Fibroblast of the aortic adventitia (primary cell): ENCODE measurements at regions not wholly inside any gene's neighbourhood (a gene's known extent, or its start where the extent isn't known, plus 50 kb on each side); places are given as distances from the start of the nearest gene placed in this dataset.

ENCODE experiments used
- DNase-seq: peaks from one replicate; pipeline ENCODE4 v3.0.0-alpha.2; 2010; ENCODE audit warnings: low read depth
- H3K4me3 ChIP-seq: 2 replicates; pipeline ENCODE4 v1.5.1; 2011; ENCODE audit warnings: low read depth, mild to moderate bottlenecking, control low read depth, low read length, moderate library complexity
- TF ChIP-seq, protein P1 (sequence below): IDR thresholded peaks from 2 replicates; pipeline ENCODE4 v1.5.1; 2011; ENCODE audit warnings: mild to moderate bottlenecking, low read length, control low read depth, inconsistent platforms; ENCODE audit not compliant: insufficient read depth

DNA sequence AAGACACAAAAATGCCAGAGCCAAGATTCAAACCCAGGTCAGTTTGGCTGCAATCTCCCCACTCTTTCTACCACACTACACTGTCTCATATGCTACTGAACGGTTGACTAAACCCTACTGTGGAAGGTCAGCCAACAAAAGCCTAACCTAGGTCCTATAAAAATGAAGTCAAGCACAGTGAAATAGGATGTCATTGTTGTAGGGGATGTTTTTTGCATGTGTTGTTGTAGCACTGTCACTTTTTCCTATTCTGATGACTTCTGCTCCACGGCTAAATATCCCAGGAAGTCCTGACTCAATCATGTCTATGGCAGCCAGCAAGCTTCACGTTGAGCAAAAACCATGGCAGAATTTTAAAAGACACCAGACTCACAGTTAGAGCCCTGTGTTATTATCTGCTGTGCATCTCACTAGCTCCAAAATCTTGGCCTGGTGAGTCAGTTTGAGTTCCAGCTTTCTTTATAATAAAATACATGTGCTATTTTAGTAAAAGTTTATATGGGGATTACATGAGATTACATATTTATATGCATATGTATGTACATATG lies 322.1 kb upstream of the NT5E start:
- no peak overlapping the region for H3K4me3 ChIP-seq
- DNase-seq: no peak

DNA sequence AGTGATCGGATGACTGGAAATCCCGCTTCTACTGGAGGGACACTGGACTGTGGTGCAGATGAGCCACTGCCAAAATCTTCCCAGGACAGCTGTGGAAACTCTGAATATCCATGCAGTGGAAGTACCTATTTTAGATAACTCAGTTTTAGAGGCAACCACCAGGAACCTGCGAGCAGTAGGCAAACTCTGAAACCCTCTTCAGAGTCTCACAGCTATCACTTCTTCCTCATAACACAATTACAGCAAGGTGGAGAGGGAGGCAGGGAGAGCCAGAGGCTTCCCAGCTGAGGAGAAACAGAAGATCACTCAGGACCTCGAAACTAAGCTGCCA lies 322.8 kb upstream of the NT5E start:
- DNase-seq: no peak
- H3K4me3 ChIP-seq: no peak overlapping the region
- TF ChIP-seq, protein P1, sequence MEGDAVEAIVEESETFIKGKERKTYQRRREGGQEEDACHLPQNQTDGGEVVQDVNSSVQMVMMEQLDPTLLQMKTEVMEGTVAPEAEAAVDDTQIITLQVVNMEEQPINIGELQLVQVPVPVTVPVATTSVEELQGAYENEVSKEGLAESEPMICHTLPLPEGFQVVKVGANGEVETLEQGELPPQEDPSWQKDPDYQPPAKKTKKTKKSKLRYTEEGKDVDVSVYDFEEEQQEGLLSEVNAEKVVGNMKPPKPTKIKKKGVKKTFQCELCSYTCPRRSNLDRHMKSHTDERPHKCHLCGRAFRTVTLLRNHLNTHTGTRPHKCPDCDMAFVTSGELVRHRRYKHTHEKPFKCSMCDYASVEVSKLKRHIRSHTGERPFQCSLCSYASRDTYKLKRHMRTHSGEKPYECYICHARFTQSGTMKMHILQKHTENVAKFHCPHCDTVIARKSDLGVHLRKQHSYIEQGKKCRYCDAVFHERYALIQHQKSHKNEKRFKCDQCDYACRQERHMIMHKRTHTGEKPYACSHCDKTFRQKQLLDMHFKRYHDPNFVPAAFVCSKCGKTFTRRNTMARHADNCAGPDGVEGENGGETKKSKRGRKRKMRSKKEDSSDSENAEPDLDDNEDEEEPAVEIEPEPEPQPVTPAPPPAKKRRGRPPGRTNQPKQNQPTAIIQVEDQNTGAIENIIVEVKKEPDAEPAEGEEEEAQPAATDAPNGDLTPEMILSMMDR: no peak

More for the DNA sequence above, 322.1 kb upstream of the NT5E start:
- TF ChIP-seq, protein P1: no peak

DNA sequence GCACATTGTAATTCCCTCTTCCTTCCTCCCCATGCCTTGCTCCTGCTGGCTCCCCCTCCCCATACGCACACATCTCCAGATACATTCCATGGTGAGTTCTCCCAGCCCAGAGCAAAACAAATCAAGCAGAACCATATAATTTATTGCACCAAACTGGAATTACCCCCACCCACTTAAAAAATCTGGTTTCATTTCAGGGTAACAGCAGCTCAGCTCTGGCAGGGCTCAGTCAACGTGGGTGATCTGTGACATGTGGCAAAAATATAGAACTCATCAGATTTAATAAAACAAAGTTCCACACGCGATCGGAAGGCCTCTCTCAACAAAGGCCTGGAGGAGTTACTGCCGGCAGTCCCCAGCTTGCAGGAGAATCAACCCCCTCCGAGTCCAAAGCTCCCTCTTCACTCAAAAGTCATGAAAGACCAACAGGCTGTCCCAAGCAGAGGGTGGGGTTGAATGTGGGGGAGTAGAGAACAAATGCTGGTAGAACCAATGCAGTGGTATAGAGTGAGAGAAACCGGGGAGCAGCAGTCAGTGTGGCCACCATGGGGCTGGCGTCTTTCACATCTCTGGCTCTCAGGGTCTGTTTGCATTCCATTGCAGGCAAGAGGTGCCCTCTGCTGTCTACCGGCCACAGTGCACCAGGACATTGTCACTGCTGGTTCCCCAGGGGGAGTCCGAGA lies 323.3 kb upstream of the NT5E start:
- peak; percentile 17 for DNase-seq
- no peak overlapping the region for H3K4me3 ChIP-seq
- TF ChIP-seq, protein P1: peak; percentile 49

DNA sequence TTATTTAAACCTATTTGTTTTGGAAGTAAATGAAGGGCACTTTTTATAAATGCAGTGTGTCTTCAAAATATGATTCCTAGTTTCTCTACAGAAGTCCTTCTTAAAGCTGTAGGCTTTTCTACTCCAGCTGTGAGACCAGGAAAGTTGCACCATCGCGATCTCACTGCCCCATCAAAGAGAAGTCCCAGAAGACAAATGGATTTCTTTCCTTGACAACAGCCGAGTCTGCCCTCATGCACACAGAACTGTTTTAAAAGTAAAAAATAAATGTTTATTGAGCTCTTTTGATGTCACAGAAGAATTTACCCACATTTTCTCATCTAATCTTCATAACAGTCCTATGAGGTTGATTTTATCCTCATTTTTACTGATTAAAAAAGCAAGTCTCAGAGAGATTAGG lies 324.4 kb upstream of the NT5E start:
- H3K4me3 ChIP-seq: no peak overlapping the region
- TF ChIP-seq, protein P1: no peak
- peak; percentile 16 for DNase-seq

DNA sequence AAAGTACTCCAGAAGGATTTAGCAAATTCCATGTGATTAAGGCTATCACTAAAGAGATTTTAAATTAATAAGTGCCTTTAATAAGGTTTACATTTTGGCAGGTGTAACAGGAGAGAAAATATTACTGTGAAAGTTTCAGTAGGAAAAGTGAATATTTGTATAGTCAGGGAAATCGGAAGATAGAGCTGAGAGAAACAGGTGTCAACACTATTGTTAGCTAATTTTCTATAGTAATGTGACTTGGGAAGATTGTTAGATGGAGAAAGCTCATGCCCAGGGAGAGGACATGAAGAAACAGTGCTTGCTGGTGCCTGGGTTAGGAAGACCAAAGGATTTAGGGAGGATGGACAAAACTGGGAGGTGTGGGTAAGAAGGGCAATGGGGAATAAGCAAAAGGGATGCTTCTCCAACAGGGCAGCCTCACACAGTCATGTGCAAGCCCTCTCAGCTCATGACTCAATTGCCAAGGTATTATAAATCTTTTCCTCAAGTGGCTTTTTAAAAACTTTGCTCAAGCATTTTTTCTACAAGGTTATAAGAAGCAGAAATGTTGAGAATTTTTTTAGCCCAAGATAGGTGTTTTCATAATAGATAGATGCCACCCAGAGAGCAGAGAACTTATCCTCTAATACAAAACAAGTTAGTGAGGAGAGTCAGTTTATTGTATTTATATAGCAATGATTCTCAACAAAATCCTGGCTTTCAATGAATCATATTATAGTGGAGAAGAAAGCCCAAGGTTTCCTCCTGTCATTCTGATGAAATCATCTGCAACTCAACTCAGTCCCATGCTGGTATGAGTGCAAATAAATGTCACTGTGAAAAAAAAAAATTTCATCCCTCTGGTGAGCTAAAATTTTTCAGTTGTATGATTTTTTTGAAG lies 325.2 kb upstream of the NT5E start:
- DNase-seq: peak; percentile 67
- no peak overlapping the region for H3K4me3 ChIP-seq
- TF ChIP-seq, protein P1: no peak

DNA sequence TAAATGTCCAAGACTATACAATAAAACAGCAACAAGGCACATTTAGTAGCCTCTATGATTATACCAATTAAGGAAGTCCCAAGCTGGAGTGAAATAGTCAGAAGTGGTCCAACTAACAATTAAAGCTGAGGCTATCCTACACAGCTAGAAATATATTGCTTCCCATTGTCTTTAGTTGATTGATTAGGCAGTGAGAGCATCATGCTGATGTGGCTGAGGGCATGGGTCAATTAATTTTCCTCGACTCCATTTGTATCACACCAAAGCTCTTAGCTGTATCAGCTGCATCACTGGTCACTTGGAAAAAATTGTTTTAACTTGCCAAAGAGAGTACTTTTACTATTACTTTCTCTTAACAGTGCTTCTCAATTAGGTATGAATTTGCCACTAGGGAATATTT lies 328.7 kb upstream of the NT5E start:
- no peak overlapping the region for H3K4me3 ChIP-seq
- DNase-seq: no peak
- TF ChIP-seq, protein P1: no peak
